HuH-7 (cell line): ENCODE measurements at regions not wholly inside any gene's neighbourhood (a gene's known extent, or its start where the extent isn't known, plus 50 kb on each side); places are given as distances from the start of the nearest gene placed in this dataset.
A peak's percentile ranks its signal among the peaks of the same experiment; 100 is the strongest.
"Not testable (repeated sequence)": the region's sequence is repeated elsewhere in the genome, so short reads cannot be mapped to it uniquely, and the experiment has no call there.

Experiments used
- DNase-seq: peaks from one replicate; pipeline ENCODE4 v3.0.0; 2011; ENCODE audit warnings: low spot score

DNA sequence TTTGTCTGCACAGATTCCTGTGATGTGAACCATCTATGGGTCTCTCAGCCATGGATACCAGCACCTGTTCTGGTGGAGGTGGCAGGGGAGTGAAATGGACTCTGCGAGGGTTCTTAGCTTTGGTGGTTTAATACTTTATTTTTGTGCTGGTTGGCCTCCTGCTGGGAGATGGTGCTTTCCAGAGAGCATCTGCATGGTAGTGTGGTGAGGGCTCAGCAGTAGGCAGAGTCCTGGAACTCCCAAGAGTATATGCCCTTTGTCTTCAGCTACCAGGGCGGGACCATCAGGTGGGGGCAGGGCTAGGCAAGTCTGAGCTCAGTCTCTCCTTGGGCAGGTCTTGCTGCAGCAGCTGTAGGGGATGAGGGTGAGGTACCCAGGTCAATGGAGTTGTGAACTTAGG lies 97.5 kb upstream of the TRIM2 start:
- DNase-seq = not testable (repeated sequence)

- DNase-seq = no peak
Measured at GRCh38 chr4:153107246-153107645, 97.0 kb upstream of the TRIM2 start.

- DNase-seq = no peak
Measured at GRCh38 chr4:153109296-153109849, 94.9 kb upstream of the TRIM2 start.

GRCh38 chr4:153110739-153111138 lies 93.5 kb upstream of the TRIM2 start:
- DNase-seq = no peak

DNA sequence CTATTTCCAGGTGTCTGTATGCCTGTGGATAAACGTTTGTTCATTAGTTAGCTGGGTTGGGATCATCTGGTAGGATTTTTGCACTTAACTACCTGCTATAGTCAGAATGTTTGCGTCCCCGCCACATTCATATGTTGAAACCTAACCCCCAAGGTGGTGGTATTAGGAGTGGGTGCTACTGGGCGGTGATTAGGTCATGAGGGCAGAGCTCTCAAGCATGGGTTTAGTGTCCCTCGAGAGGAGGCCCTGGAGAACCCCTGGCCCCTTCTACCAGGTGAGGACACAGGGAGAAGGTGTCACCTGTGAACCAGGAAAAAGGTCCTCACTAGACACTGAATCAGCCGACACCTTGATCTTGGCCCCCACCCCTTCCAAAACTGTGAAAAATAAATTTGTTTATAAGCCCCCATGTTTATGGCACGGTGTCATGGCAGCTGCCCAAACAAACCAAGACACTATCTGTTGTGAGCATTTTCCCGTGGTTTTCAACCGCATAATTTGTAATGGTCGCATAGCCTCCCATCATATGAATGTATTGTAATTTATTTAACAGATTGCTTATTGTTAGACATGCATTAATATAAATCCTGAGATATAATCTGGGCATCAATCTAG lies 92.7 kb upstream of the TRIM2 start:
- no peak for DNase-seq

DNA sequence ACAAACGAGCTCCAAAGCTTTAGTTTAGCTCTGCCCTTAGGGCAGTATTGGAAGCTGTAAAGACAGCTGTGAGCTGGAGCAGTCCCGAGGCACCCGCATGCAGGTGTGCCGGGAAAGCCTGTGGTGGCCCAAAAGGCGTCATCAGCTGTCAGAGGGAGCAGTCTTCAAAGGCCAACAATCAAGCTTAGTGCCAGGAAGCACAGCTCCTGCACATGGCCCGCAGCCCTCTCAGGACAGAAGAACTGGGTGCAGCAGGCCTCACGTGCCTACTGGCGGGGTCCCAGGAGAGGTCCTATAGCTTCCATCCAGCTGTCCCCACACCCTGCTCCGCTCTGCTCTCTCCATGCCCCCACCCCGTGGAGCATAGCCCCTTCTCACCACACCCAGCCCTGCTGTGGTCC lies 92.2 kb upstream of the TRIM2 start:
- no peak for DNase-seq

DNA sequence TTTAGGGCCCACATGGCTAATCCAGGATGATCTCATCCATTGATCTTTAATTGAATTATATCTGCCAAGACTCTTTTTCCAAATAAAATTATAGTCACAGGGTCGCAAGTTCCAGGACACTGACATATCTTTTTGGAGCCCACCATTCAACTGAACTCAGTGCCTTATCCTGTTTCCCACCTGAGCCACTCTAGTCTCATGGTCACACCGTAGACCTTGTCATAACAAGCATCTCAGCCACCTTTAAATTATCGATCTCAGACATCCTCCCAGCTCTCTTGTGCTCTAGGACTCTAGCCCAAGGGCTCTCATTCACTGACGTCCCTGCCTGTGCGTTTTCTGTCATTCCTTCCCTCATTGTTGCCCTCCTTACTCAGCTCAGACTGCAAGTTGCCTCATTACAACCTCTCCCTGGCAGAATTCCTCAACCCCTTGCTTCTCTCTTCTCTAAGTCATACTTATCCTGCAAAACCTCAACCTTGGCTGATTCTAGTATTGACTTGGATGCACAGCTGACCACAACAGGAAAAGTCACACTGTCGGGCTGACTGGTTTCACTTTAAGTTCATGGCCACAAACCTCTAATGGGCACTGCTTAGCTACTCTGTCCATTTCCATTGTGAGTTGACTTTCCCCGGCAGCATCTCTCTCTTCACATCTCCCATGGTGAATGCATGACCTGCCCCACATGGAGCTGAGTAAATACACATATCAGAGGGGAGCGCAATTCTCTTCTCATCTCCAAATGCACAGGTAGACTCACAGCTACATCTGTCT lies 91.0 kb upstream of the TRIM2 start:
- DNase-seq = no peak

- DNase-seq = no peak
Measured at GRCh38 chr4:153113838-153114105, 90.5 kb upstream of the TRIM2 start.

- no peak for DNase-seq
Measured at GRCh38 chr4:153114771-153115321, 89.4 kb upstream of the TRIM2 start.

DNA sequence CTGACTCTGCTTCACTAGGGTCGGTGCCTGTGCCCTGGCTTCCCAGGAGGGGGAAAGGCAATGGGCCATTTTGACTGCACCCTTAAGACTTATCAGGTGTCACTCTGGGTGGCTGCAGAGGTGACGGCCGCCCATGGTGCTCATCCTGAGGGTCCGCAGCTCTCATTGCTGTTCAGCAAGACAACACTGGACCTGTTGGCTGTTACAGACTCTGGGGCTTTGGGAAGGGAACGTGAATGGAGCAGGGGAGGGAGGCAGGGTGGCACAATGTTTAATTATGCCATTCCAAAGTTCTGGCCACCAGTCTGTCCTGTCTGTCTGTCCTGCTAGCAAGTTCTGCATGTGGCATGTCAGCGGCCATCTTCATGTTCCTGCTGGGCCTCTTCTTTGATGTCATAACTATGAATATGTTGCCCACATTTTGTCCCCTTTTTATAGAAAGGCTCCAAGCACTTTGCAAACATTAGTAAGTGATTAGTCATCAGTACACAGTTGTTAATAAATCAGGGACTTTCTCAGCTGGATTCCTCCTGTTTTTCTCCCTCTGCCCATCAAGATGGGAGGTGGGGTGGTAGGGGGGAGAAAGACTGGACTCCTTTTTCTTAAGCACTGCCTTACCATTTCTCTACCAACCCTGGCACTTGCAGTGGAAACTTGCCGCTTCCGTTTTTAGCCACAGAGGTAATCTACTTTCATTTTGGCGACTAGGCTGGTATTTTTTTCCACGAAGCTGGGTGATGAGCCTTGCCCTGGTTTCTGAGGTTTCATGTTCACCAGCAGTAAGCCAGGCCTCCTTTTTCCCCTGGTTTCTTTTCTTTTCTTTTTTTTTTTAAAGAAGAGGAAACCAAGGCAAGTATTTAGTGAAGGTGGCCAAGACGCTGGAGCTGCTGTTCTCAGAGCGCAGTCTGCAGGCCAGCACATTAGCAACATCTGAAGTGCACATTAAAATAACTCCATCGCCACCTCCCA lies 88.6 kb upstream of the TRIM2 start:
- no peak for DNase-seq

- no peak for DNase-seq
Measured at GRCh38 chr4:153116291-153116680, 88.0 kb upstream of the TRIM2 start.

DNA sequence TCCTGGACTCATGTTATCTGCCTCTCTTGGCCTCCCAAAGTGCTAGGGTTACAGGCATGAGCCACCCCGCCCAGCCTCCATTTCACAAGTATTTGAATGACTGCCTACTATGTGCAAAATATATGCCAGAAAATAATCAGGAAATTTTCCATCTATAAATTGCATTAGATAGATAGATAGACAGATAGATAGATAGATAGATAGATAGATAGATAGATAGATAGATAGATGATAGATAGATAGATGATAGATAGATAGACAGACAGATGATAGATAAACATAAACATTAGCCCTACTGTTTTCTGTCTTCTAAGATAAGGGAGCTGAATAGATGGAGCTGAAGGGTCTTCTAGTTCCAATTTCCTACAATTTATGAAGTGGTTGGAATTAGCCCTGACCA lies 87.4 kb upstream of the TRIM2 start:
- DNase-seq = no peak

DNA sequence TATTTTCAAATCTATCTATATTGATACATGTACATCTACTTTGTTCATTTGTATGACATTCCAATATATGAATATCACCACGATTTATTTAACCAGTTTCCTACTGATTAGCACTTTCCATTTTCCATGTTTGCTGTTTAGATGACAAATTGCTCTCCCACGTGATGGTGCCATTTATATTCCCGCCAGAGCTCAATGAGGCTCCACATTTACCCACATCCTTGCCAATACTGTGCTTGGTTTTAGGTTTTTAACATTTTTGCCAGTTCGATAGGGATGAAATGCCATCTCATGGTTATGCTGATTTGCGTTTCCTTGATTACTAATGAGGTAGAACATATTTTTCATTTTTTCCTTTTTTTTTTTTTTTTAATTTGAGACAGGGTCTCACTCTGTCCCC lies 86.7 kb upstream of the TRIM2 start:
- no peak for DNase-seq

GRCh38 chr4:153119626-153120025 lies 84.6 kb upstream of the TRIM2 start:
- DNase-seq = no peak

DNA sequence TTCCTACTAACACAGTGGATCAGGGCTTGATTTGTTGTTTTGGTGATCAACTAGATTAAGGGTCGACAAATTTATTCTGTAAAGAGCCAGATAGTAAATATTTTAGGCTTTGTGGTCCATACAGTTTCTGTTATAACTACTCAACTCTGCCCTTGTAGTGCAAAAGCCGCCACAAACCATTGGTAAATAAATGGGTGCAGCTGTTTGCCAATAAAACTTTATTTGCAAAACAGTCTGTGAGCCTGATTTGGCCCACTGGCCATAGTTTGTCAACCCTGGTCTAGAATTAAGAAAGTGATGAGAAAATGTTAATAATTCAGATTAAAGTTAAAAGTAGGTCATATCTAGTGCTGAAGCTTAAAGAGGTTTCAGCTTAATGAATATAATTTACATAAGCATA lies 84.0 kb upstream of the TRIM2 start:
- DNase-seq = no peak

DNA sequence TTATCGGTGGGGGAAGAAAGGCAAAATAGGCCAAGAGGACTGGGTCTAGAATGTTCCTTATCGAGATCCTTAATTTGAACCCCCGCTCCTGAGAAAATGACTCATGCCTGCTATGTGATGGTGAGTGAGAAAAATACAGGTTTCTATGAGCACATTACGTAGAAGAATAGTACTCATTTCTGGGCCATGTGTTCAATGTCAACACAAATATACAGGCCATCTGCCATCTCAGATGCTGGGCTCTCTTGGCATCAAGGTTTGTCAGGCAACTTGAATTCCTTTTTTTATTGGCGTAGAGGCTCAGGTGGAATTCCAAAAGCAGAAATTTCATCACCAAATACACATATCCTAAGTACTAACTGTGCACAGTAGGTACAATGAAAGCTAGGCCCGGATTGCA lies 81.4 kb upstream of the TRIM2 start:
- DNase-seq = no peak

DNA sequence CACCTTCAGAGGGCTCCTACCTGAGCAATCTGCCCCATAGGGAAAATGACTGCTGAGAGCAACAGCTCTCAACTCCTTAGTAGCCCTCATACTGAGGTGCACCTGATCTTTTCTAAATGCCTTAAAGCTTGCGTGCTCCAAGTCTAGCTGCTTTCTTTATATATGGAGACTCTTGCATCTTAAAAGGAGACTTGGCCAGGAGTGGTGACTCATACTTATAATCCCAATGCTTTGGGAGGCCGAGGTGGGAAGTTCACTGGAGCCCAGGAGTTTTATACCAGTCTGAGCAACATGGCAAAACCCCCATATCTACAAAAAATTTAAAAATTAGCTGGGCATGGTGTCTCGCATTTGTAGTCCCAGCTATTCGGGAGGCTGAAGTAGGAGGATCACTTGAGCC lies 78.1 kb upstream of the TRIM2 start:
- DNase-seq = no peak

GRCh38 chr4:153127760-153128494 lies 76.3 kb upstream of the TRIM2 start:
- peak; percentile 54 for DNase-seq

- no peak for DNase-seq
Measured at GRCh38 chr4:153131596-153131995, 72.6 kb upstream of the TRIM2 start.

DNA sequence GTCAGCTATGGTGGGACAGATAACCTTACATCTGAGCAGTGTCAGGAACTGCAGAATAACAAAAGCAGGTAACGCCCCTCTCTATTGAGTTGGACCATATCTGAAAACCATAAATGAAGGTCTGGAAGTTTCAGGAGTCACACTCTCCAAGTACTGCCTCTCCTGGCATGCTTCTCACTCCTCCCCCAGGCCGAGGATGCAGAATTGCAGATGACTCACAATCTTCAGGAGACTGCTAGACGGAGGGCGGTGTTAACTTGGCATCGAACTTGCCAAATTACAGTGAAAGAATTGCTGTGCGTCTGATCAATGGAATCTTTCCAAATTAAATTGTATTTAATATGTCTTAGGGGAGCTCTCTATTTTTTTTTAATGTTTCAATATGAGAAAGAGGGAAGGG lies 67.1 kb upstream of the TRIM2 start:
- no peak for DNase-seq

DNA sequence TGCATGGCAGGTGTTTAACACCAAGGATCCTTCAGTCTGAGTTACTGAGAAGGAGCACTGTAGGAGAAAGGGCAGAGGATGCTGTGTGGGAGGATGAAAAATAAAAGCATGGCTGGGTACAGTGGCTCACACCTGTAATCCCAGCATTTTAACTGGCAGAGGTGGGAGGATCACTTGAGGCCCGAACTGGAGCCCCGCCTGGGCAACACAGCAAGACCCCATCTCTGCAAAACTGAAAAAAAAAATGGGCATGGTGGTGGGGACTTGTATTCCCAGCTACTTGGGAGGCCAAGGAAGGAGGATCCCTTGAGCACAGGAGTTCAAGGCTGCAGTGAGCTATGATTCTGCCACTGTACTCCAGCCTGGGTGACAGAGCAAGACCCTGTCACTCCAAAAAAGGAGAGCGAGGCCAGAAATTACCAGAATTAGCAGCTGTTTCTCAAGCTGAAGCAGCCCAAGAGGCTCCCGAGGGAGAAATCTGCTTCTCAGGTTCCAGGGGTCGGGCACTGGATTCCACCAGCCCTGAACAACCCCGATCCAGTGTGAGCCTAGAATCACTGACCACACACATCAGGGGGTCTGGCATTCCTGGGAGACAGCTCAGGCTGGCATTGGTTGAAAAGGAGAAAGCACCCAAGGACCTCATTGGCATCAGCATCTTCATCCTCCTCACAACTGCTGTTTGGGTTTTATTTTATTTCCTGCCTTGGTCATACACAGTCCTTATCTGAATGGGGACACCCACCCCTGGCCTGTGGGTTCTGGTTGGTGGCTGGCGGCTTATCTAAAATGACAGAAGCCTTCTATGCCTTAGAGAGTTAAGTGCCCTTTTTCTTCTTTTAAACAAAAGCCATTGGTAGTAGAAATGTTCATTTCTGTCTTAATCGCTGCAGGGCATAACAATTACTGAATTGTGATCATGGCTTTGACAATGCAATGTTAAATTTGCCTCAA lies 66.3 kb upstream of the TRIM2 start:
- DNase-seq = no peak
